Breast epithelium (tissue), 3 donors: ENCODE measurements at regions not wholly inside any gene's neighbourhood (a gene's known extent, or its start where the extent isn't known, plus 50 kb on each side); places are given as distances from the start of the nearest gene placed in this dataset.

Experiments used
- CTCF ChIP-seq, 3 donors: fragments of 450-650 bp; IDR thresholded peaks; one replicate each; pipeline ENCODE4 v1.5.1; 2016 to 2017; ENCODE audit warnings: antibody characterized with exemption in 3 of 3, mild to moderate bottlenecking in 3 of 3, moderate library complexity in 3 of 3
- POLR2A ChIP-seq: fragments of 450-650 bp; IDR thresholded peaks from one replicate; pipeline ENCODE4 v1.6.1; 2016; ENCODE audit warnings: antibody characterized with exemption, mild to moderate bottlenecking, moderate library complexity
- POLR2AphosphoS5 ChIP-seq, 3 donors: sonication (generic); formaldehyde crosslinking; IDR thresholded peaks; one replicate each; pipeline ENCODE4 v1.6.1; 2017; ENCODE audit warnings: antibody characterized with exemption in 3 of 3

GRCh38 chr2:31710121-31710520 lies 129.4 kb upstream of the SRD5A2 start:
- TF ChIP-seq CTCF (IDR thresholded peaks at IDR 0.05) (no peak), POLR2AphosphoS5 (IDR thresholded peaks at IDR 0.05) (no peak), POLR2A (no peak)
